Spleen (tissue), 11 donors: ENCODE measurements at regions not wholly inside any gene's neighbourhood (a gene's known extent, or its start where the extent isn't known, plus 50 kb on each side); places are given as distances from the start of the nearest gene placed in this dataset.

Experiments
- DNase-seq: peaks from one replicate; pipeline ENCODE4 v3.0.0-alpha.2; 2020
- H3K27ac ChIP-seq, 8 donors: fragments of 200-600 bp; sonication (generic) in 7 of 8; 1 replicate in 4 of 8; 2 replicates in 4 of 8; pipeline versions ENCODE4 v1.5.0 to v1.8.0; 2016 to 2021; ENCODE audit warnings: inconsistent platforms in 4 of 8, mild to moderate bottlenecking in 4 of 8, moderate library complexity in 1 of 8
- H3K27me3 ChIP-seq, 7 donors: fragments of 200-600 bp; sonication (generic) in 6 of 7; replicated peaks in 1 of 7; 1 replicate in 4 of 7; 2 replicates in 3 of 7; pipeline versions ENCODE4 v1.5.0 to v1.8.0; 2016 to 2021; ENCODE audit warnings: inconsistent platforms in 3 of 7, mild to moderate bottlenecking in 1 of 7
- H3K36me3 ChIP-seq, 6 donors: fragments of 200-600 bp; sonication (generic) in 5 of 6; 1 replicate in 4 of 6; 2 replicates in 2 of 6; pipeline versions ENCODE4 v1.5.0 to v1.8.0; 2016 to 2021; ENCODE audit warnings: inconsistent platforms in 2 of 6
- H3K4me1 ChIP-seq, 6 donors: fragments of 200-600 bp; sonication (generic) in 5 of 6; 1 replicate in 3 of 6; 2 replicates in 3 of 6; pipeline versions ENCODE4 v1.5.0 to v1.8.0; 2016 to 2021; ENCODE audit warnings: inconsistent platforms in 3 of 6
- H3K4me3 ChIP-seq, 8 donors: fragments of 200-600 bp; sonication (generic) in 7 of 8; 1 replicate in 4 of 8; 2 replicates in 4 of 8; pipeline versions ENCODE4 v1.5.0 to v1.8.0; 2016 to 2021; ENCODE audit warnings: inconsistent platforms in 4 of 8, mild to moderate bottlenecking in 4 of 8, moderate library complexity in 2 of 8
- H3K9me3 ChIP-seq, 8 donors: fragments of 200-600 bp; sonication (generic) in 7 of 8; 1 replicate in 4 of 8; 2 replicates in 4 of 8; pipeline versions ENCODE4 v1.5.0 to v1.8.0; 2016 to 2021; ENCODE audit warnings: inconsistent platforms in 4 of 8
- CTCF ChIP-seq, 11 experiments: fragments of 200-600 bp in 7 of 11; fragments of 450-650 bp in 4 of 11; sonication (generic) in 4 of 11; IDR thresholded peaks in 8 of 11; conservative IDR thresholded peaks in 3 of 11; 1 replicate in 7 of 11; 2 replicates in 4 of 11; pipeline versions ENCODE4 v1.4.0 to v1.8.0; 2016 to 2021; ENCODE audit warnings: antibody characterized with exemption in 11 of 11, inconsistent platforms in 4 of 11, mild to moderate bottlenecking in 1 of 11
- POLR2A ChIP-seq, 3 donors: fragments of 450-650 bp; IDR thresholded peaks; one replicate each; pipeline ENCODE4 v1.5.1; 2017; ENCODE audit warnings: antibody characterized with exemption in 3 of 3, mild to moderate bottlenecking in 1 of 3
- POLR2AphosphoS5 ChIP-seq, 3 donors: sonication (generic); formaldehyde crosslinking; IDR thresholded peaks; one replicate each; pipeline ENCODE4 v1.5.1; 2017; ENCODE audit warnings: antibody characterized with exemption in 3 of 3
- WGBS, 5 donors: extraction: QIAGEN DNeasy Blood & Tissue Kit in 3 of 5; methylation state at CpG; one replicate each; pipeline versions ENCODE4 v1.1.5 to v1.1.7; 2013 to 2018; 5-methylcytosine and 5-hydroxymethylcytosine counted together
- intact Hi-C: fragments of 100-400 bp; cut with DNase I; formaldehyde crosslinking; loops from one replicate; pipeline ENCODE4 v1.15.0; 2023; ENCODE audit warnings: low total_unique reads
- microRNA-seq, 3 donors: library from miRNA; unstranded; fragments of <30 nt; microRNA quantifications; one replicate each; pipeline versions ENCODE4 to v1.1.0, GENCODE V29; 2019 to 2020
- small RNA-seq, 4 donors: library from RNA; depleted of rRNA; stranded (forward); fragments of <200 nt; gene quantifications; one replicate each; pipeline ENCODE3, GENCODE V24; 2016
- donor health status: healthy with polysubstance abuse.
- donor health status: DM: no; HTN: no; CAD: no; lungs with moderate emphysema.
- donor health status: DM: no; HTN: no; CAD: no.
- donor health status: Bipolar disorder and iron deficiency.
- donor health status: healthy.
- donor health status: DM: no; HTN: no; CAD: no.
- donor health status: DM: yes; HTN: yes; CAD: no.

GRCh38 chr4:20641976-20642375 lies 58.3 kb upstream of the PACRGL start:
- 22 to 33% (median 23%) methylated on average over 3 of the region's 3 CpGs for WGBS, 5 donors
- no peak for DNase-seq
- no peaks in the 10 kb centered on the region for H3K27me3 ChIP-seq
- no peaks in the 10 kb centered on the region for H3K4me1 ChIP-seq
- H3K27ac ChIP-seq, result no peak overlapping the region
- H3K36me3 ChIP-seq, result no peaks in the 10 kb centered on the region
- no peaks in the 10 kb centered on the region for H3K9me3 ChIP-seq
- intact Hi-C loops, result no loop called here
- TF ChIP-seq CTCF (IDR thresholded peaks at IDR 0.05 in 8 of 11, conservative IDR thresholded peaks at IDR 0.05 in 3 of 11), result no peak
- TF ChIP-seq POLR2AphosphoS5 (IDR thresholded peaks at IDR 0.05), result no peak
- TF ChIP-seq POLR2A (IDR thresholded peaks at IDR 0.05), result no peak
- H3K4me3 ChIP-seq, result no peak overlapping the region

GRCh38 chr4:20643631-20644030 lies 56.6 kb upstream of the PACRGL start:
- Histone ChIP-seq H3K9me3 (no peaks in the 10 kb centered on the region), H3K36me3 (no peaks in the 10 kb centered on the region), H3K4me3 (no peak overlapping the region), H3K4me1 (no peaks in the 10 kb centered on the region), H3K27me3 (no peaks in the 10 kb centered on the region), H3K27ac (no peak overlapping the region)
- TF ChIP-seq POLR2AphosphoS5 (IDR thresholded peaks at IDR 0.05) (no peak), CTCF (IDR thresholded peaks at IDR 0.05 in 8 of 11, conservative IDR thresholded peaks at IDR 0.05 in 3 of 11) (no peak), POLR2A (IDR thresholded peaks at IDR 0.05) (no peak)
- DNase-seq, result no peak
- intact Hi-C loops, result no loop called here
- WGBS, 5 donors, result 50 to 77% (median 65%) methylated on average over 2 of the region's 2 CpGs

GRCh38 chr4:20645236-20645635 lies 55.0 kb upstream of the PACRGL start:
- H3K4me3 ChIP-seq, result no peak overlapping the region
- DNase-seq, result no peak
- H3K9me3 ChIP-seq, result peaks cover 0 to under 1% (median 0%) of the 10 kb centered on the region in 8 donors
- no peaks in the 10 kb centered on the region for H3K36me3 ChIP-seq
- H3K27ac ChIP-seq, result no peak overlapping the region
- WGBS, 5 donors, result 69 to 88% (median 70%) methylated on average over 2 of the region's 2 CpGs
- intact Hi-C loops, result no loop called here
- H3K27me3 ChIP-seq, result no peaks in the 10 kb centered on the region
- TF ChIP-seq POLR2A (IDR thresholded peaks at IDR 0.05) (no peak), CTCF (IDR thresholded peaks at IDR 0.05 in 8 of 11, conservative IDR thresholded peaks at IDR 0.05 in 3 of 11) (no peak), POLR2AphosphoS5 (IDR thresholded peaks at IDR 0.05) (no peak)
- no peaks in the 10 kb centered on the region for H3K4me1 ChIP-seq

- no peak for TF ChIP-seq POLR2AphosphoS5 (IDR thresholded peaks at IDR 0.05)
- no peak for TF ChIP-seq CTCF (IDR thresholded peaks at IDR 0.05 in 8 of 11, conservative IDR thresholded peaks at IDR 0.05 in 3 of 11)
- no peak for TF ChIP-seq POLR2A (IDR thresholded peaks at IDR 0.05)
- H3K4me1 ChIP-seq, result no peaks in the 10 kb centered on the region
- intact Hi-C loops, result no loop called here
Observed at GRCh38 chr4:20646287-20646686, 54.0 kb upstream of the PACRGL start.

More at GRCh38 chr4:20646287-20646686, 54.0 kb upstream of the PACRGL start:
- Histone ChIP-seq H3K9me3 (peaks cover 0 to 11% (median 0%) of the 10 kb centered on the region in 8 donors), H3K27ac (no peak overlapping the region), H3K4me3 (no peak overlapping the region), H3K27me3 (no peaks in the 10 kb centered on the region), H3K36me3 (no peaks in the 10 kb centered on the region)
- DNase-seq, result no peak

Small RNA genes in the stretch of these regions (microRNA-seq; reads per million reads assigned to microRNA genes)
- gene MIR218-1, result 176 to 321 (median 228) reads per million in 3 donors

Small RNA genes in the stretch of these regions (small RNA-seq; reads per million reads assigned to genes)
- 4.0 to 7.6 (median 5.1) reads per million in 4 donors for gene MIR218-1
